HS-5 (cell line): ENCODE measurements at regions not wholly inside any gene's neighbourhood (a gene's known extent, or its start where the extent isn't known, plus 50 kb on each side); places are given as distances from the start of the nearest gene placed in this dataset.
"Not testable (repeated sequence)": the region's sequence is repeated elsewhere in the genome, so short reads cannot be mapped to it uniquely, and the experiment has no call there.

Experiments
- DNase-seq: peaks from one replicate; pipeline ENCODE4 v3.0.0-alpha.2; 2012; ENCODE audit warnings: low read depth

- DNase-seq: no peak
Measured at GRCh38 chr11:129637473-129637872, 178.2 kb upstream of the TMEM45B start.

- no peak for DNase-seq
Measured at GRCh38 chr11:129637983-129638776, 177.5 kb upstream of the TMEM45B start.

GRCh38 chr11:129639300-129639699 lies 176.3 kb upstream of the TMEM45B start:
- peak; percentile 81 for DNase-seq

- DNase-seq: no peak
Measured at GRCh38 chr11:129640671-129641070, 175.0 kb upstream of the TMEM45B start.

GRCh38 chr11:129643031-129643721 lies 172.5 kb upstream of the TMEM45B start:
- DNase-seq: peak; percentile 24

- no peak for DNase-seq
Measured at GRCh38 chr11:129644326-129644725, 171.3 kb upstream of the TMEM45B start.

GRCh38 chr11:129645943-129646342 lies 169.7 kb upstream of the TMEM45B start:
- no peak for DNase-seq

- DNase-seq: not testable (repeated sequence)
Measured at GRCh38 chr11:129650044-129650443, 165.6 kb upstream of the TMEM45B start.

- DNase-seq: no peak
Measured at GRCh38 chr11:129652835-129653234, 162.8 kb upstream of the TMEM45B start.

GRCh38 chr11:129655247-129655832 lies 160.3 kb upstream of the TMEM45B start:
- DNase-seq: no peak

GRCh38 chr11:129657866-129658525 lies 157.7 kb upstream of the TMEM45B start:
- DNase-seq: no peak

- DNase-seq: no peak
Measured at GRCh38 chr11:129658526-129658867, 157.2 kb upstream of the TMEM45B start.

GRCh38 chr11:129680907-129681306 lies 134.7 kb upstream of the TMEM45B start:
- DNase-seq: no peak

- no peak for DNase-seq
Measured at GRCh38 chr11:129681344-129682114, 134.1 kb upstream of the TMEM45B start.

GRCh38 chr11:129686269-129686668 lies 129.4 kb upstream of the TMEM45B start:
- no peak for DNase-seq

GRCh38 chr11:129691142-129691541 lies 124.5 kb upstream of the TMEM45B start:
- no peak for DNase-seq

GRCh38 chr11:129694538-129694937 lies 121.1 kb upstream of the TMEM45B start:
- no peak for DNase-seq

GRCh38 chr11:129694966-129695365 lies 120.7 kb upstream of the TMEM45B start:
- DNase-seq: no peak

- no peak for DNase-seq
Measured at GRCh38 chr11:129695571-129696308, 119.9 kb upstream of the TMEM45B start.

- no peak for DNase-seq
Measured at GRCh38 chr11:129696309-129696989, 119.2 kb upstream of the TMEM45B start.

- no peak for DNase-seq
Measured at GRCh38 chr11:129698212-129698611, 117.4 kb upstream of the TMEM45B start.
